SK-N-MC (cell line): ENCODE measurements at regions not wholly inside any gene's neighbourhood (a gene's known extent, or its start where the extent isn't known, plus 50 kb on each side); places are given as distances from the start of the nearest gene placed in this dataset.

ENCODE experiments used
- DNase-seq: peaks from one replicate; pipeline ENCODE4 v3.0.0-alpha.2; 2011; ENCODE audit warnings: low read depth, low spot score
- H3K27ac ChIP-seq: fragments of 200-600 bp; sonication (generic); 2 replicates; pipeline ENCODE4 v1.5.1; 2016; ENCODE audit warnings: mixed run types
- H3K36me3 ChIP-seq: fragments of 200-600 bp; sonication (generic); 2 replicates; pipeline ENCODE4 v1.6.1; 2017; ENCODE audit warnings: antibody characterized with exemption, low read length, mixed read lengths; ENCODE audit not compliant: insufficient read depth
- H3K4me3 ChIP-seq: fragments of 200-600 bp; sonication (generic); 2 replicates; pipeline ENCODE4 v1.5.1; 2016
- H3K9ac ChIP-seq: fragments of 200-600 bp; sonication (generic); 2 replicates; pipeline ENCODE4 v1.8.0; 2017; ENCODE audit warnings: mixed run types, mixed read lengths; ENCODE audit not compliant: insufficient read length
- H3K9me3 ChIP-seq: fragments of 200-600 bp; sonication (generic); 2 replicates; pipeline ENCODE4 v1.6.1; 2017; ENCODE audit warnings: low read depth, mild to moderate bottlenecking, antibody characterized with exemption, low read length, moderate library complexity, mixed read lengths
- EZH2 ChIP-seq: fragments of 200-600 bp; sonication (generic); IDR thresholded peaks from one replicate; pipeline ENCODE4 v1.6.1; 2017; ENCODE audit warnings: antibody characterized with exemption
- FOXP2 ChIP-seq: optimal IDR thresholded peaks from 2 replicates; pipeline ENCODE3; 2011; ENCODE audit warnings: mild to moderate bottlenecking, moderate library complexity; ENCODE audit not compliant: insufficient read depth; ENCODE audit errors: extremely low read length, control extremely low read depth
- POLR2AphosphoS5 ChIP-seq: IDR thresholded peaks from 2 replicates; pipeline ENCODE4 v1.6.1; 2012; ENCODE audit warnings: mild to moderate bottlenecking, low read depth, low read length, borderline replicate concordance

- Histone ChIP-seq H3K9ac (no peak overlapping the region), H3K36me3 (no peaks in the 10 kb centered on the region), H3K9me3 (no peaks in the 10 kb centered on the region; the same call in 1 of the 2 replicates), H3K4me3 (no peak overlapping the region), H3K27ac (no peak overlapping the region)
- TF ChIP-seq FOXP2 (no peak), POLR2AphosphoS5 (no peak), EZH2 (no peak)
- DNase-seq = no peak
Measured at GRCh38 chr6:90953405-90954161, 366.7 kb upstream of the MAP3K7 start.

- H3K9me3 ChIP-seq = no peaks in the 10 kb centered on the region; the same call in 1 of the 2 replicates
- no peak for DNase-seq
- H3K4me3 ChIP-seq = no peak overlapping the region
- no peak overlapping the region for H3K27ac ChIP-seq
- no peak overlapping the region for H3K9ac ChIP-seq
- TF ChIP-seq FOXP2 (no peak), EZH2 (no peak), POLR2AphosphoS5 (no peak)
- H3K36me3 ChIP-seq = no peaks in the 10 kb centered on the region
Measured at GRCh38 chr6:90952176-90952575, 365.3 kb upstream of the MAP3K7 start.

- Histone ChIP-seq H3K27ac (no peak overlapping the region), H3K4me3 (no peak overlapping the region), H3K9me3 (no peaks in the 10 kb centered on the region; the same call in 1 of the 2 replicates), H3K36me3 (no peaks in the 10 kb centered on the region), H3K9ac (no peak overlapping the region)
- no peak for TF ChIP-seq FOXP2
- no peak for TF ChIP-seq EZH2
- TF ChIP-seq POLR2AphosphoS5 = no peak
- no peak for DNase-seq
Measured at GRCh38 chr6:90948540-90948939, 361.7 kb upstream of the MAP3K7 start.

GRCh38 chr6:90947184-90948064, 360.6 kb upstream of the MAP3K7 start:
- Histone ChIP-seq H3K9ac (no peak overlapping the region), H3K27ac (no peak overlapping the region), H3K36me3 (no peaks in the 10 kb centered on the region), H3K9me3 (no peaks in the 10 kb centered on the region), H3K4me3 (no peak overlapping the region)
- TF ChIP-seq POLR2AphosphoS5 = no peak
- no peak for TF ChIP-seq FOXP2
- no peak for TF ChIP-seq EZH2
- DNase-seq = no peak

- no peak overlapping the region for H3K9ac ChIP-seq
- no peak for TF ChIP-seq EZH2
- TF ChIP-seq FOXP2 = no peak
- no peak for TF ChIP-seq POLR2AphosphoS5
- H3K27ac ChIP-seq = no peak overlapping the region
- H3K36me3 ChIP-seq = no peaks in the 10 kb centered on the region
- no peak for DNase-seq
- no peak overlapping the region for H3K4me3 ChIP-seq
- no peaks in the 10 kb centered on the region for H3K9me3 ChIP-seq
Measured at GRCh38 chr6:90941885-90942284, 355.0 kb upstream of the MAP3K7 start.

GRCh38 chr6:90940812-90941481, 354.1 kb upstream of the MAP3K7 start:
- no peak overlapping the region for H3K9ac ChIP-seq
- no peak for TF ChIP-seq FOXP2
- no peak for TF ChIP-seq POLR2AphosphoS5
- no peak for TF ChIP-seq EZH2
- no peaks in the 10 kb centered on the region for H3K36me3 ChIP-seq
- H3K27ac ChIP-seq = no peak overlapping the region; the same call in 1 of the 2 replicates
- H3K4me3 ChIP-seq = peak overlapping the region; percentile 45; the same call in 1 of the 2 replicates
- H3K9me3 ChIP-seq = no peaks in the 10 kb centered on the region
- peak; percentile 90 for DNase-seq

GRCh38 chr6:90939906-90940305, 353.0 kb upstream of the MAP3K7 start:
- H3K27ac ChIP-seq = no peak overlapping the region
- no peaks in the 10 kb centered on the region for H3K36me3 ChIP-seq
- TF ChIP-seq FOXP2 = no peak
- no peak for TF ChIP-seq EZH2
- TF ChIP-seq POLR2AphosphoS5 = no peak
- DNase-seq = no peak
- H3K9ac ChIP-seq = no peak overlapping the region
- no peak overlapping the region for H3K4me3 ChIP-seq
- H3K9me3 ChIP-seq = no peaks in the 10 kb centered on the region

- H3K36me3 ChIP-seq = no peaks in the 10 kb centered on the region
- no peak overlapping the region for H3K9ac ChIP-seq
- peak; percentile 85 for DNase-seq
- H3K27ac ChIP-seq = no peak overlapping the region
- 0 out of 2 replicates have a peak overlapping the region, but pooled peaks have one; percentile 13 for H3K4me3 ChIP-seq
- no peaks in the 10 kb centered on the region for H3K9me3 ChIP-seq
- TF ChIP-seq POLR2AphosphoS5 = peak; percentile 44; the same call in 1 of the 2 replicates
- TF ChIP-seq FOXP2 = peak; percentile 84
- TF ChIP-seq EZH2 = no peak
Measured at GRCh38 chr6:90938122-90938521, 351.2 kb upstream of the MAP3K7 start.
